Astrocyte (in vitro differentiated cells and primary cell): ENCODE measurements at regions not wholly inside any gene's neighbourhood (a gene's known extent, or its start where the extent isn't known, plus 50 kb on each side); places are given as distances from the start of the nearest gene placed in this dataset.

Experiments used
- DNase-seq: peaks from one replicate; pipeline ENCODE4 v3.0.0-alpha.2; 2010; ENCODE audit warnings: low read depth
- FAIRE-seq: peaks from 2 replicates; lab custom pipeline; 2011; peaks lifted over from hg19 to GRCh38; lab: Jason Lieb, UNC
- H2AFZ ChIP-seq: 2 replicates; pipeline ENCODE4 v1.6.0; 2012; ENCODE audit warnings: low read depth, low read length, inconsistent platforms
- H3K27ac ChIP-seq: 2 replicates; pipeline ENCODE4 v1.5.1; 2011; ENCODE audit warnings: low read depth, low read length, inconsistent platforms
- H3K27me3 ChIP-seq: 2 replicates; pipeline ENCODE4 v1.6.0; 2011; ENCODE audit warnings: low read length, inconsistent platforms; ENCODE audit not compliant: insufficient read depth
- H3K36me3 ChIP-seq: 2 replicates; pipeline ENCODE4 v1.5.1; 2011; ENCODE audit warnings: low read length, inconsistent platforms; ENCODE audit not compliant: insufficient read depth
- H3K4me1 ChIP-seq: 2 replicates; pipeline ENCODE4 v1.5.1; 2011; ENCODE audit warnings: low read length, inconsistent platforms; ENCODE audit not compliant: insufficient read depth
- H3K4me2 ChIP-seq: 2 replicates; pipeline ENCODE4 v1.6.0; 2012; ENCODE audit warnings: low read length, inconsistent platforms
- H3K4me3 ChIP-seq: 2 replicates; pipeline ENCODE4 v1.5.1; 2011; ENCODE audit warnings: low read depth, mild to moderate bottlenecking, low read length, inconsistent platforms; ENCODE audit not compliant: insufficient read depth
- H3K79me2 ChIP-seq: 2 replicates; pipeline ENCODE4 v1.6.0; 2012; ENCODE audit warnings: mild to moderate bottlenecking, low read length, inconsistent platforms; ENCODE audit not compliant: insufficient read depth
- H3K9ac ChIP-seq: 2 replicates; pipeline ENCODE4 v1.6.0; 2012; ENCODE audit warnings: mild to moderate bottlenecking, low read length, inconsistent platforms
- H3K9me3 ChIP-seq: 2 replicates; pipeline ENCODE4 v1.5.1; 2012; ENCODE audit warnings: low read depth, mild to moderate bottlenecking, low read length, inconsistent platforms; ENCODE audit not compliant: insufficient read depth
- H4K20me1 ChIP-seq: 2 replicates; pipeline ENCODE4 v1.6.0; 2012; ENCODE audit warnings: low read length, inconsistent platforms; ENCODE audit not compliant: insufficient read depth
- H3K27ac Mint-ChIP-seq: one replicate; pipeline ENCODE4 v1.8.0; 2021; ENCODE audit warnings: mild to moderate bottlenecking, mixed read lengths; ENCODE audit not compliant: unreplicated experiment
- H3K27me3 Mint-ChIP-seq: one replicate; pipeline ENCODE4 v1.8.0; 2021; ENCODE audit warnings: low read depth, mixed read lengths; ENCODE audit not compliant: unreplicated experiment
- H3K36me3 Mint-ChIP-seq: one replicate; pipeline ENCODE4 v1.8.0; 2021; ENCODE audit warnings: low read depth, mixed read lengths; ENCODE audit not compliant: unreplicated experiment
- H3K4me1 Mint-ChIP-seq: one replicate; pipeline ENCODE4 v1.8.0; 2021; ENCODE audit warnings: low read depth, mixed read lengths; ENCODE audit not compliant: unreplicated experiment
- H3K4me3 Mint-ChIP-seq: one replicate; pipeline ENCODE4 v1.8.0; 2021; ENCODE audit warnings: mild to moderate bottlenecking, moderate library complexity, mixed read lengths; ENCODE audit not compliant: unreplicated experiment
- H3K9me3 Mint-ChIP-seq: one replicate; pipeline ENCODE4 v1.8.0; 2021; ENCODE audit warnings: mild to moderate bottlenecking, mixed read lengths; ENCODE audit not compliant: unreplicated experiment
- CTCF ChIP-seq: IDR thresholded peaks from 2 replicates; pipeline ENCODE4 v1.5.1; 2011; ENCODE audit warnings: low read depth, mild to moderate bottlenecking, inconsistent platforms, low read length, moderate library complexity; ENCODE audit not compliant: insufficient read depth
- EZH2 ChIP-seq: IDR thresholded peaks from 2 replicates; pipeline ENCODE4 v1.6.1; 2012; ENCODE audit warnings: mild to moderate bottlenecking, low read length, inconsistent platforms; ENCODE audit not compliant: insufficient read depth

GRCh38 chr12:125688223-125688622, 623.0 kb downstream of the AACS start:
- H4K20me1 ChIP-seq = no peaks in the 10 kb centered on the region
- Mint-ChIP-seq H3K4me3 (no peak overlapping the region), H3K27ac (no peak overlapping the region), H3K4me1 (no peaks in the 10 kb centered on the region), H3K36me3 (no peaks in the 10 kb centered on the region), H3K9me3 (peaks cover 6% of the 10 kb centered on the region), H3K27me3 (peaks cover 37% of the 10 kb centered on the region)
- no peak for DNase-seq
- H3K36me3 ChIP-seq = no peaks in the 10 kb centered on the region
- H2AFZ ChIP-seq = no peak overlapping the region
- H3K9ac ChIP-seq = no peak overlapping the region
- no peaks in the 10 kb centered on the region for H3K79me2 ChIP-seq
- no peak overlapping the region for H3K27ac ChIP-seq
- H3K27me3 ChIP-seq = no peaks in the 10 kb centered on the region
- TF ChIP-seq EZH2 = no peak
- TF ChIP-seq CTCF = no peak
- H3K4me2 ChIP-seq = no peak overlapping the region
- H3K4me3 ChIP-seq = no peak overlapping the region
- no peak for FAIRE-seq
- peaks cover 3% of the 10 kb centered on the region for H3K9me3 ChIP-seq
- no peaks in the 10 kb centered on the region for H3K4me1 ChIP-seq

- H3K9ac ChIP-seq = no peak overlapping the region
- H3K4me2 ChIP-seq = no peak overlapping the region
- FAIRE-seq (no peak), DNase-seq (no peak)
- H3K79me2 ChIP-seq = no peaks in the 10 kb centered on the region
- H3K9me3 Mint-ChIP-seq = peaks cover 6% of the 10 kb centered on the region
- H3K27ac ChIP-seq = no peak overlapping the region
- H2AFZ ChIP-seq = no peak overlapping the region
- no peaks in the 10 kb centered on the region for H3K36me3 ChIP-seq
- H4K20me1 ChIP-seq = no peaks in the 10 kb centered on the region
- TF ChIP-seq CTCF = no peak
- TF ChIP-seq EZH2 = no peak
- H3K4me3 ChIP-seq = no peak overlapping the region
- H3K36me3 Mint-ChIP-seq = no peaks in the 10 kb centered on the region
- H3K9me3 ChIP-seq = peaks cover 3% of the 10 kb centered on the region
- H3K27me3 Mint-ChIP-seq = peaks cover 32% of the 10 kb centered on the region
- H3K4me3 Mint-ChIP-seq = no peak overlapping the region
- no peaks in the 10 kb centered on the region for H3K4me1 ChIP-seq
- H3K27ac Mint-ChIP-seq = no peak overlapping the region
- H3K27me3 ChIP-seq = no peaks in the 10 kb centered on the region
- H3K4me1 Mint-ChIP-seq = no peaks in the 10 kb centered on the region
Measured at GRCh38 chr12:125688881-125689280, 623.6 kb downstream of the AACS start.

- H3K9ac ChIP-seq = no peak overlapping the region
- Mint-ChIP-seq H3K27me3 (peaks cover 28% of the 10 kb centered on the region), H3K27ac (no peak overlapping the region), H3K4me3 (no peak overlapping the region), H3K4me1 (no peaks in the 10 kb centered on the region), H3K9me3 (peaks cover 6% of the 10 kb centered on the region), H3K36me3 (no peaks in the 10 kb centered on the region)
- TF ChIP-seq EZH2 = no peak
- no peak for TF ChIP-seq CTCF
- H4K20me1 ChIP-seq = no peaks in the 10 kb centered on the region
- no peaks in the 10 kb centered on the region for H3K4me1 ChIP-seq
- H3K79me2 ChIP-seq = no peaks in the 10 kb centered on the region
- H3K4me3 ChIP-seq = no peak overlapping the region
- no peaks in the 10 kb centered on the region for H3K36me3 ChIP-seq
- H3K4me2 ChIP-seq = no peak overlapping the region
- no peak overlapping the region for H3K27ac ChIP-seq
- FAIRE-seq (no peak), DNase-seq (no peak)
- H3K27me3 ChIP-seq = no peaks in the 10 kb centered on the region
- peaks cover 8% of the 10 kb centered on the region for H3K9me3 ChIP-seq
- H2AFZ ChIP-seq = no peak overlapping the region
Measured at GRCh38 chr12:125689576-125690410, 624.6 kb downstream of the AACS start.
